ENCODE measurements at regions not wholly inside any gene's neighbourhood (a gene's known extent, or its start where the extent isn't known, plus 50 kb on each side); places are given as distances from the start of the nearest gene placed in this dataset.

DNA sequence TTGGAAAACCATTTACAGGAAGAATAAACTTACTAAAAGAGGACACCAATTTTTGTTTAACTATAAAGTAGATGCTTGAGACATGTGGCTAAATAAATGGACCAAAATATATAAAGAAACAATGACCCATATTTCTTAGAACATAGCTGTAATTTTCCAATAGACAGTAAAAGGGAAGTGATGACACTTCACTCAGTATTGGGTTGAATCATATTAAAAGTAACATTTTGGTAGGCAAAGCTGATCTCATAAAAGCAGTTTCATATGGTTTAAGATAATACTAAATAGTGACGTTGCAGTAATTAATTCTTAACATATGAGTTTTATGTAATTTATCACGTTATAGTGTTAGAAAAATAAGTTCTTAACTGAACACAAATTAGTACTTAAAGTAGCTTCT, 308.9 kb upstream of the RUNX1 start:
- no peak for DNase-seq
- no peaks in the 10 kb centered on the region for H3K9me3 ChIP-seq (replicated peaks; ENCODE audit: insufficient read depth, low read length)
- no peaks in the 10 kb centered on the region for H3K9me2 ChIP-seq (replicated peaks; ENCODE audit: insufficient read depth, low read length)
- no peaks in the 10 kb centered on the region for H3K4me1 ChIP-seq (ENCODE audit: low read length)
- H3K36me3 ChIP-seq (replicated peaks; ENCODE audit: insufficient read depth, low read length), result no peaks in the 10 kb centered on the region
- no peak overlapping the region for H3K27ac ChIP-seq (ENCODE audit: low read length)
- H3K4me2 ChIP-seq (ENCODE audit: low read depth, low read length), result no peak overlapping the region
- no peak overlapping the region for H2AFZ ChIP-seq (ENCODE audit: low read length)
- H3K4me3 ChIP-seq (ENCODE audit: low read length), result no peak overlapping the region
- H4K20me1 ChIP-seq (ENCODE audit: insufficient read depth, low read length), result no peaks in the 10 kb centered on the region
- H3K27me3 ChIP-seq (replicated peaks; ENCODE audit: insufficient read depth, low read length), result no peaks in the 10 kb centered on the region
- H3K9ac ChIP-seq (ENCODE audit: low read length), result no peak overlapping the region
- TF ChIP-seq, protein P1, sequence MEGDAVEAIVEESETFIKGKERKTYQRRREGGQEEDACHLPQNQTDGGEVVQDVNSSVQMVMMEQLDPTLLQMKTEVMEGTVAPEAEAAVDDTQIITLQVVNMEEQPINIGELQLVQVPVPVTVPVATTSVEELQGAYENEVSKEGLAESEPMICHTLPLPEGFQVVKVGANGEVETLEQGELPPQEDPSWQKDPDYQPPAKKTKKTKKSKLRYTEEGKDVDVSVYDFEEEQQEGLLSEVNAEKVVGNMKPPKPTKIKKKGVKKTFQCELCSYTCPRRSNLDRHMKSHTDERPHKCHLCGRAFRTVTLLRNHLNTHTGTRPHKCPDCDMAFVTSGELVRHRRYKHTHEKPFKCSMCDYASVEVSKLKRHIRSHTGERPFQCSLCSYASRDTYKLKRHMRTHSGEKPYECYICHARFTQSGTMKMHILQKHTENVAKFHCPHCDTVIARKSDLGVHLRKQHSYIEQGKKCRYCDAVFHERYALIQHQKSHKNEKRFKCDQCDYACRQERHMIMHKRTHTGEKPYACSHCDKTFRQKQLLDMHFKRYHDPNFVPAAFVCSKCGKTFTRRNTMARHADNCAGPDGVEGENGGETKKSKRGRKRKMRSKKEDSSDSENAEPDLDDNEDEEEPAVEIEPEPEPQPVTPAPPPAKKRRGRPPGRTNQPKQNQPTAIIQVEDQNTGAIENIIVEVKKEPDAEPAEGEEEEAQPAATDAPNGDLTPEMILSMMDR (IDR thresholded peaks at IDR 0.05; ENCODE audit: low read length), result no peak
- no peak for TF ChIP-seq EZH2phosphoT487 (IDR thresholded peaks at IDR 0.05; ENCODE audit: low read length)
- no peaks in the 10 kb centered on the region for H3F3A ChIP-seq (ENCODE audit: insufficient read depth, low read length)
- H3K79me2 ChIP-seq (ENCODE audit: low read length), result no peaks in the 10 kb centered on the region

DNA sequence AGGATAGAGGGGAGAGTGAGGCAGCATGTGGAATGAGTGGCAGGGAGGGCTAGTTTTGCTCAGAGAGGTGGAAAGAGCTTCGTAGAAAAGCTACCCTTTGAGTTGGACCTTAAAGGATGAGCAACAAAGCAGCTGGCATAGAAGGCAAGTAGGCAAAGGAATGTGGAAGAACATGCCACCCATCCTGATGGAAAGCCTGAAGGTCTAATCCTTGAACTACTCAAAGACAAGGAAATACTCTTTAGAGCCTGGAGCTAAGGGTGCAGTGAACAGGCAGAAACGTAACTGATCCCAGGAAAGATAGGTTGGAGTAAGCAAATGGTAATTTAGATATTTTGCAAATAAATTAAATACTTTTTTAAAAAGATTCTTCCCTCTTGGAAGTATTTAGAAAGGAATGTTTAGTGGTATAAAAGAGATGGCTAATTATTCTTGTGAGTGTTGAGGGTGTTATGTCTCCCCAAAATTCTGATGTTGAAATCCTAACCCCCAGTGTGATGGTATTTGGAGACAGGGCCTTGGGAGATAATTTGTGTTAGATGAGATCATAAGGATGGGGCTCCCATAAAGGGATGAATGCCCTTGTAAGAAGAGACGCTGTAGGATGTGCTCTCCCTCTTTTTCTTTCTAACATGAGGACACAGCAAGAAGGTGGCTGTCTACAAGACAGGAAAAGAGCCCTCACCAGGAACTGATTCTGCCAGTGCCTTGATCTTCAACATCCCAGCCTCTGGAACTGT, 308.1 kb upstream of the RUNX1 start:
- H3K9me3 ChIP-seq (replicated peaks; ENCODE audit: insufficient read depth, low read length), result no peaks in the 10 kb centered on the region
- H2AFZ ChIP-seq (ENCODE audit: low read length), result no peak overlapping the region
- H3K9me2 ChIP-seq (replicated peaks; ENCODE audit: insufficient read depth, low read length), result no peaks in the 10 kb centered on the region
- no peak overlapping the region for H3K9ac ChIP-seq (ENCODE audit: low read length)
- no peaks in the 10 kb centered on the region for H3K4me1 ChIP-seq (ENCODE audit: low read length)
- H3K4me3 ChIP-seq (ENCODE audit: low read length), result no peak overlapping the region
- H3K36me3 ChIP-seq (replicated peaks; ENCODE audit: insufficient read depth, low read length), result no peaks in the 10 kb centered on the region
- H3K4me2 ChIP-seq (ENCODE audit: low read depth, low read length), result no peak overlapping the region
- DNase-seq, result no peak
- H3K79me2 ChIP-seq (ENCODE audit: low read length), result no peaks in the 10 kb centered on the region
- H3K27ac ChIP-seq (ENCODE audit: low read length), result no peak overlapping the region
- no peaks in the 10 kb centered on the region for H4K20me1 ChIP-seq (ENCODE audit: insufficient read depth, low read length)
- TF ChIP-seq, protein P1 (IDR thresholded peaks at IDR 0.05; ENCODE audit: low read length), result no peak
- TF ChIP-seq EZH2 (optimal IDR thresholded peaks at IDR 0.05; ENCODE audit: low read depth, low read length) (no peak), EZH2phosphoT487 (IDR thresholded peaks at IDR 0.05; ENCODE audit: low read length) (no peak)
- H3K27me3 ChIP-seq (replicated peaks; ENCODE audit: insufficient read depth, low read length), result no peaks in the 10 kb centered on the region
- no peaks in the 10 kb centered on the region for H3F3A ChIP-seq (ENCODE audit: insufficient read depth, low read length)

DNA sequence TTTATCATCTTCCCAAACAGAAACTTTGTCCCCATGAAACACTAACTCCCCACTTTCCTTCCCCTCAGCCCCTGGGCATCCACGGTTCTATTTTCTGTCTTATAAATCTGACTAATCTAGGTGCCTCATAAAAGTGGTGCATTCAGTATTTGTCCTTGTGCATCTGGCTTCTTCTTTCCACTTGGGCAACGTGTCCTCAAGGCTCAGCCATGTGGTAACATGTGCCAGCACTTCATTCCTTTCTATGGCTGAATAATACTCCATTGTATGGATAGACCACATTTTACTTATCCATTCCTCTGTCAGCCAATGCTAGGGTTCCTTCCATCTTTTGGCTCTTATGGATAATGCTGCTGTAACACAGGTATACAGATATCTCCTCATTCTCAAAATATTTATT, 305.0 kb upstream of the RUNX1 start:
- no peak overlapping the region for H3K4me2 ChIP-seq (ENCODE audit: low read depth, low read length)
- no peaks in the 10 kb centered on the region for H3K4me1 ChIP-seq (ENCODE audit: low read length)
- no peaks in the 10 kb centered on the region for H4K20me1 ChIP-seq (ENCODE audit: insufficient read depth, low read length)
- no peak for DNase-seq
- no peaks in the 10 kb centered on the region for H3F3A ChIP-seq (ENCODE audit: insufficient read depth, low read length)
- no peak overlapping the region for H3K9ac ChIP-seq (ENCODE audit: low read length)
- H3K9me3 ChIP-seq (replicated peaks; ENCODE audit: insufficient read depth, low read length), result no peaks in the 10 kb centered on the region
- no peaks in the 10 kb centered on the region for H3K9me2 ChIP-seq (replicated peaks; ENCODE audit: insufficient read depth, low read length)
- H3K27ac ChIP-seq (ENCODE audit: low read length), result no peak overlapping the region
- H2AFZ ChIP-seq (ENCODE audit: low read length), result no peak overlapping the region
- H3K36me3 ChIP-seq (replicated peaks; ENCODE audit: insufficient read depth, low read length), result no peaks in the 10 kb centered on the region
- H3K79me2 ChIP-seq (ENCODE audit: low read length), result no peaks in the 10 kb centered on the region
- H3K4me3 ChIP-seq (ENCODE audit: low read length), result no peak overlapping the region
- TF ChIP-seq, protein P1 (IDR thresholded peaks at IDR 0.05; ENCODE audit: low read length), result no peak
- TF ChIP-seq EZH2phosphoT487 (IDR thresholded peaks at IDR 0.05; ENCODE audit: low read length), result no peak
- no peak for TF ChIP-seq EZH2 (optimal IDR thresholded peaks at IDR 0.05; ENCODE audit: low read depth, low read length)
- no peaks in the 10 kb centered on the region for H3K27me3 ChIP-seq (replicated peaks; ENCODE audit: insufficient read depth, low read length)
